ENCODE measurements at regions not wholly inside any gene's neighbourhood (a gene's known extent, or its start where the extent isn't known, plus 50 kb on each side); places are given as distances from the start of the nearest gene placed in this dataset.
A peak's percentile ranks its signal among the peaks of the same experiment; 100 is the strongest.

DNA sequence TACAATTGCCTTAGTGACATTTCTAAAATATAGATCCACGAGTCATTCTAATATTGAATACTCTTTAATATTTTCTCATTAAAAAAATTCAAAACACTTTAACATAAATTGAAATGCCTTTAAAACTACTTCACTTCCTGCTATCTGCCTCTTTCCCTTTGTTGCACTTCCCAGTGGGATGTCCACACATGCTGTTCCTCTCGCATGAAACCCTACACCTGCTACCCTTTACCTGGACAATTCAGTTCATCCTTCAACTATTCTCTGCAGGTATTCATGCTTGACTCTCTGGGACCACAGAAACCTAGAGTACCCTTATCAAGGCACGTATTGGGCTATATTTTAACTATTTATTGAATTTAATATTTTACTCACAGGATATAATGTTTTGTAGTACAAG is 373.3 kb upstream of the GALNT5 start:
- Histone ChIP-seq H3K9me2 (ENCODE audit: insufficient read depth) (no peaks in the 10 kb centered on the region), H3F3A (replicated peaks; ENCODE audit: low read depth) (no peaks in the 10 kb centered on the region), H3K4me2 (no peak overlapping the region), H3K27me3 (ENCODE audit: insufficient read depth) (no peaks in the 10 kb centered on the region), H3K36me3 (ENCODE audit: insufficient read depth) (no peaks in the 10 kb centered on the region), H2AFZ (no peak overlapping the region), H4K20me1 (replicated peaks; ENCODE audit: insufficient read depth) (no peaks in the 10 kb centered on the region), H3K4me3 (no peak overlapping the region), H3K79me2 (replicated peaks; ENCODE audit: insufficient read depth) (no peaks in the 10 kb centered on the region), H3K4me1 (ENCODE audit: insufficient read depth) (peaks cover 5% of the 10 kb centered on the region; the same call in 1 of the 2 replicates), H3K27ac (ENCODE audit: low read depth) (no peak overlapping the region)
- H3K4me3 Mint-ChIP-seq = no peak overlapping the region
- peak overlapping the region; percentile 54 for H3K27ac Mint-ChIP-seq
- peak; percentile 38; the same call in 1 of the 3 replicates for ATAC-seq
- peaks cover 15% of the 10 kb centered on the region for H3K4me1 Mint-ChIP-seq
- DNase-seq (ENCODE audit: low spot score) = no peak
- no peaks in the 10 kb centered on the region for H3K9me3 Mint-ChIP-seq
- no peaks in the 10 kb centered on the region for H3K36me3 Mint-ChIP-seq (ENCODE audit: low read depth)
- H3K27me3 Mint-ChIP-seq (ENCODE audit: insufficient read depth, low read depth, poor library complexity) = no peaks in the 10 kb centered on the region
- no peak for TF ChIP-seq EZH2phosphoT487 (IDR thresholded peaks at IDR 0.05; ENCODE audit: unreplicated experiment)
- TF ChIP-seq, protein P1, sequence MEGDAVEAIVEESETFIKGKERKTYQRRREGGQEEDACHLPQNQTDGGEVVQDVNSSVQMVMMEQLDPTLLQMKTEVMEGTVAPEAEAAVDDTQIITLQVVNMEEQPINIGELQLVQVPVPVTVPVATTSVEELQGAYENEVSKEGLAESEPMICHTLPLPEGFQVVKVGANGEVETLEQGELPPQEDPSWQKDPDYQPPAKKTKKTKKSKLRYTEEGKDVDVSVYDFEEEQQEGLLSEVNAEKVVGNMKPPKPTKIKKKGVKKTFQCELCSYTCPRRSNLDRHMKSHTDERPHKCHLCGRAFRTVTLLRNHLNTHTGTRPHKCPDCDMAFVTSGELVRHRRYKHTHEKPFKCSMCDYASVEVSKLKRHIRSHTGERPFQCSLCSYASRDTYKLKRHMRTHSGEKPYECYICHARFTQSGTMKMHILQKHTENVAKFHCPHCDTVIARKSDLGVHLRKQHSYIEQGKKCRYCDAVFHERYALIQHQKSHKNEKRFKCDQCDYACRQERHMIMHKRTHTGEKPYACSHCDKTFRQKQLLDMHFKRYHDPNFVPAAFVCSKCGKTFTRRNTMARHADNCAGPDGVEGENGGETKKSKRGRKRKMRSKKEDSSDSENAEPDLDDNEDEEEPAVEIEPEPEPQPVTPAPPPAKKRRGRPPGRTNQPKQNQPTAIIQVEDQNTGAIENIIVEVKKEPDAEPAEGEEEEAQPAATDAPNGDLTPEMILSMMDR (conservative IDR thresholded peaks at IDR 0.05; ENCODE audit: low read depth in 2 of 2) = no peak
- TF ChIP-seq EZH2 (IDR thresholded peaks at IDR 0.05; ENCODE audit: low read depth, unreplicated experiment) = no peak
- no peak for TF ChIP-seq POLR2AphosphoS5 (IDR thresholded peaks at IDR 0.05; ENCODE audit: low read depth)
- TF ChIP-seq, protein P2, sequence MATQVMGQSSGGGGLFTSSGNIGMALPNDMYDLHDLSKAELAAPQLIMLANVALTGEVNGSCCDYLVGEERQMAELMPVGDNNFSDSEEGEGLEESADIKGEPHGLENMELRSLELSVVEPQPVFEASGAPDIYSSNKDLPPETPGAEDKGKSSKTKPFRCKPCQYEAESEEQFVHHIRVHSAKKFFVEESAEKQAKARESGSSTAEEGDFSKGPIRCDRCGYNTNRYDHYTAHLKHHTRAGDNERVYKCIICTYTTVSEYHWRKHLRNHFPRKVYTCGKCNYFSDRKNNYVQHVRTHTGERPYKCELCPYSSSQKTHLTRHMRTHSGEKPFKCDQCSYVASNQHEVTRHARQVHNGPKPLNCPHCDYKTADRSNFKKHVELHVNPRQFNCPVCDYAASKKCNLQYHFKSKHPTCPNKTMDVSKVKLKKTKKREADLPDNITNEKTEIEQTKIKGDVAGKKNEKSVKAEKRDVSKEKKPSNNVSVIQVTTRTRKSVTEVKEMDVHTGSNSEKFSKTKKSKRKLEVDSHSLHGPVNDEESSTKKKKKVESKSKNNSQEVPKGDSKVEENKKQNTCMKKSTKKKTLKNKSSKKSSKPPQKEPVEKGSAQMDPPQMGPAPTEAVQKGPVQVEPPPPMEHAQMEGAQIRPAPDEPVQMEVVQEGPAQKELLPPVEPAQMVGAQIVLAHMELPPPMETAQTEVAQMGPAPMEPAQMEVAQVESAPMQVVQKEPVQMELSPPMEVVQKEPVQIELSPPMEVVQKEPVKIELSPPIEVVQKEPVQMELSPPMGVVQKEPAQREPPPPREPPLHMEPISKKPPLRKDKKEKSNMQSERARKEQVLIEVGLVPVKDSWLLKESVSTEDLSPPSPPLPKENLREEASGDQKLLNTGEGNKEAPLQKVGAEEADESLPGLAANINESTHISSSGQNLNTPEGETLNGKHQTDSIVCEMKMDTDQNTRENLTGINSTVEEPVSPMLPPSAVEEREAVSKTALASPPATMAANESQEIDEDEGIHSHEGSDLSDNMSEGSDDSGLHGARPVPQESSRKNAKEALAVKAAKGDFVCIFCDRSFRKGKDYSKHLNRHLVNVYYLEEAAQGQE (IDR thresholded peaks at IDR 0.05; ENCODE audit: unreplicated experiment) = no peak
- no peak for TF ChIP-seq CREB1 (CRISPR knock-in tag; IDR thresholded peaks at IDR 0.05; ENCODE audit: low read depth)
- TF ChIP-seq NANOG (IDR thresholded peaks at IDR 0.05; ENCODE audit: borderline replicate concordance) = no peak
- TF ChIP-seq ZNF114 (CRISPR knock-in tag; IDR thresholded peaks at IDR 0.05) = no peak
- TF ChIP-seq, protein P3, sequence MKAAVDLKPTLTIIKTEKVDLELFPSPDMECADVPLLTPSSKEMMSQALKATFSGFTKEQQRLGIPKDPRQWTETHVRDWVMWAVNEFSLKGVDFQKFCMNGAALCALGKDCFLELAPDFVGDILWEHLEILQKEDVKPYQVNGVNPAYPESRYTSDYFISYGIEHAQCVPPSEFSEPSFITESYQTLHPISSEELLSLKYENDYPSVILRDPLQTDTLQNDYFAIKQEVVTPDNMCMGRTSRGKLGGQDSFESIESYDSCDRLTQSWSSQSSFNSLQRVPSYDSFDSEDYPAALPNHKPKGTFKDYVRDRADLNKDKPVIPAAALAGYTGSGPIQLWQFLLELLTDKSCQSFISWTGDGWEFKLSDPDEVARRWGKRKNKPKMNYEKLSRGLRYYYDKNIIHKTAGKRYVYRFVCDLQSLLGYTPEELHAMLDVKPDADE (IDR thresholded peaks at IDR 0.05) = no peak
- TF ChIP-seq, protein P4, sequence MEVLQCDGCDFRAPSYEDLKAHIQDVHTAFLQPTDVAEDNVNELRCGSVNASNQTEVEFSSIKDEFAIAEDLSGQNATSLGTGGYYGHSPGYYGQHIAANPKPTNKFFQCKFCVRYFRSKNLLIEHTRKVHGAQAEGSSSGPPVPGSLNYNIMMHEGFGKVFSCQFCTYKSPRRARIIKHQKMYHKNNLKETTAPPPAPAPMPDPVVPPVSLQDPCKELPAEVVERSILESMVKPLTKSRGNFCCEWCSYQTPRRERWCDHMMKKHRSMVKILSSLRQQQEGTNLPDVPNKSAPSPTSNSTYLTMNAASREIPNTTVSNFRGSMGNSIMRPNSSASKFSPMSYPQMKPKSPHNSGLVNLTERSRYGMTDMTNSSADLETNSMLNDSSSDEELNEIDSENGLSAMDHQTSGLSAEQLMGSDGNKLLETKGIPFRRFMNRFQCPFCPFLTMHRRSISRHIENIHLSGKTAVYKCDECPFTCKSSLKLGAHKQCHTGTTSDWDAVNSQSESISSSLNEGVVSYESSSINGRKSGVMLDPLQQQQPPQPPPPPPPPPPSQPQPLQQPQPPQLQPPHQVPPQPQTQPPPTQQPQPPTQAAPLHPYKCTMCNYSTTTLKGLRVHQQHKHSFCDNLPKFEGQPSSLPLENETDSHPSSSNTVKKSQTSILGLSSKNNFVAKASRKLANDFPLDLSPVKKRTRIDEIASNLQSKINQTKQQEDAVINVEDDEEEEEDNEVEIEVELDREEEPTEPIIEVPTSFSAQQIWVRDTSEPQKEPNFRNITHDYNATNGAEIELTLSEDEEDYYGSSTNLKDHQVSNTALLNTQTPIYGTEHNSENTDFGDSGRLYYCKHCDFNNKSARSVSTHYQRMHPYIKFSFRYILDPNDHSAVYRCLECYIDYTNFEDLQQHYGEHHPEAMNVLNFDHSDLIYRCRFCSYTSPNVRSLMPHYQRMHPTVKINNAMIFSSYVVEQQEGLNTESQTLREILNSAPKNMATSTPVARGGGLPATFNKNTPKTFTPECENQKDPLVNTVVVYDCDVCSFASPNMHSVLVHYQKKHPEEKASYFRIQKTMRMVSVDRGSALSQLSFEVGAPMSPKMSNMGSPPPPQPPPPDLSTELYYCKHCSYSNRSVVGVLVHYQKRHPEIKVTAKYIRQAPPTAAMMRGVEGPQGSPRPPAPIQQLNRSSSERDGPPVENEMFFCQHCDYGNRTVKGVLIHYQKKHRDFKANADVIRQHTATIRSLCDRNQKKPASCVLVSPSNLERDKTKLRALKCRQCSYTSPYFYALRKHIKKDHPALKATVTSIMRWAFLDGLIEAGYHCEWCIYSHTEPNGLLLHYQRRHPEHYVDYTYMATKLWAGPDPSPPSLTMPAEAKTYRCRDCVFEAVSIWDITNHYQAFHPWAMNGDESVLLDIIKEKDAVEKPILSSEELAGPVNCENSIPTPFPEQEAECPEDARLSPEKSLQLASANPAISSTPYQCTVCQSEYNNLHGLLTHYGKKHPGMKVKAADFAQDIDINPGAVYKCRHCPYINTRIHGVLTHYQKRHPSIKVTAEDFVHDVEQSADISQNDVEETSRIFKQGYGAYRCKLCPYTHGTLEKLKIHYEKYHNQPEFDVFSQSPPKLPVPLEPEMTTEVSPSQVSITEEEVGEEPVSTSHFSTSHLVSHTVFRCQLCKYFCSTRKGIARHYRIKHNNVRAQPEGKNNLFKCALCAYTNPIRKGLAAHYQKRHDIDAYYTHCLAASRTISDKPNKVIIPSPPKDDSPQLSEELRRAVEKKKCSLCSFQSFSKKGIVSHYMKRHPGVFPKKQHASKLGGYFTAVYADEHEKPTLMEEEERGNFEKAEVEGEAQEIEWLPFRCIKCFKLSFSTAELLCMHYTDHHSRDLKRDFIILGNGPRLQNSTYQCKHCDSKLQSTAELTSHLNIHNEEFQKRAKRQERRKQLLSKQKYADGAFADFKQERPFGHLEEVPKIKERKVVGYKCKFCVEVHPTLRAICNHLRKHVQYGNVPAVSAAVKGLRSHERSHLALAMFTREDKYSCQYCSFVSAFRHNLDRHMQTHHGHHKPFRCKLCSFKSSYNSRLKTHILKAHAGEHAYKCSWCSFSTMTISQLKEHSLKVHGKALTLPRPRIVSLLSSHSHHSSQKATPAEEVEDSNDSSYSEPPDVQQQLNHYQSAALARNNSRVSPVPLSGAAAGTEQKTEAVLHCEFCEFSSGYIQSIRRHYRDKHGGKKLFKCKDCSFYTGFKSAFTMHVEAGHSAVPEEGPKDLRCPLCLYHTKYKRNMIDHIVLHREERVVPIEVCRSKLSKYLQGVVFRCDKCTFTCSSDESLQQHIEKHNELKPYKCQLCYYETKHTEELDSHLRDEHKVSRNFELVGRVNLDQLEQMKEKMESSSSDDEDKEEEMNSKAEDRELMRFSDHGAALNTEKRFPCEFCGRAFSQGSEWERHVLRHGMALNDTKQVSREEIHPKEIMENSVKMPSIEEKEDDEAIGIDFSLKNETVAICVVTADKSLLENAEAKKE (CRISPR knock-in tag; IDR thresholded peaks at IDR 0.05) = no peak
- TF ChIP-seq ZNF331 (CRISPR knock-in tag; IDR thresholded peaks at IDR 0.05; ENCODE audit: low read depth) = no peak
- no peak for TF ChIP-seq JUNB (IDR thresholded peaks at IDR 0.05; ENCODE audit: unreplicated experiment)
- TF ChIP-seq STAT1 (IDR thresholded peaks at IDR 0.05; ENCODE audit: unreplicated experiment) = no peak
